Brain pericyte (primary cell): ENCODE measurements at regions not wholly inside any gene's neighbourhood (a gene's known extent, or its start where the extent isn't known, plus 50 kb on each side); places are given as distances from the start of the nearest gene placed in this dataset.
"Not testable (repeated sequence)": the region's sequence is repeated elsewhere in the genome, so short reads cannot be mapped to it uniquely, and the experiment has no call there.

ENCODE experiments used
- DNase-seq: peaks from one replicate; pipeline ENCODE4 v3.0.0-alpha.2; 2012; ENCODE audit warnings: low read depth, low spot score

GRCh38 chr7:149568218-149568617 is 70.6 kb upstream of the ZNF746 start:
- no peak for DNase-seq

GRCh38 chr7:149566103-149566502 is 68.5 kb upstream of the ZNF746 start:
- no peak for DNase-seq

- DNase-seq = no peak
Measured at GRCh38 chr7:149565096-149565382, 67.4 kb upstream of the ZNF746 start.

- DNase-seq = no peak
Measured at GRCh38 chr7:149564340-149565095, 66.9 kb upstream of the ZNF746 start.

- DNase-seq = no peak
Measured at GRCh38 chr7:149562602-149563001, 65.0 kb upstream of the ZNF746 start.

- DNase-seq = no peak
Measured at GRCh38 chr7:149561072-149561471, 63.5 kb upstream of the ZNF746 start.

- no peak for DNase-seq
Measured at GRCh38 chr7:149559711-149560110, 62.1 kb upstream of the ZNF746 start.

GRCh38 chr7:149558149-149558861 is 60.7 kb upstream of the ZNF746 start:
- DNase-seq = no peak

- DNase-seq = not testable (repeated sequence)
Measured at GRCh38 chr7:149556525-149556924, 58.9 kb upstream of the ZNF746 start.

- not testable (repeated sequence) for DNase-seq
Measured at GRCh38 chr7:149554821-149555220, 57.2 kb upstream of the ZNF746 start.

GRCh38 chr7:149553991-149554390 is 56.4 kb upstream of the ZNF746 start:
- DNase-seq = not testable (repeated sequence)

- DNase-seq = no peak
Measured at GRCh38 chr7:149552799-149553198, 55.2 kb upstream of the ZNF746 start.
